ENCODE measurements at regions not wholly inside any gene's neighbourhood (a gene's known extent, or its start where the extent isn't known, plus 50 kb on each side); places are given as distances from the start of the nearest gene placed in this dataset.

GRCh38 chr18:67935638-67936037 is 419.1 kb upstream of the DSEL start:
- no peak overlapping the region for H3K4me3 ChIP-seq
- no peaks in the 10 kb centered on the region for H3K27me3 ChIP-seq
- TF ChIP-seq CTCF (IDR thresholded peaks at IDR 0.05) (no peak), POLR2A (IDR thresholded peaks at IDR 0.05) (no peak)

GRCh38 chr18:67933271-67933670 is 416.8 kb upstream of the DSEL start:
- Histone ChIP-seq H3K4me1 (no peaks in the 10 kb centered on the region), H3K9me3 (no peaks in the 10 kb centered on the region), H3K27ac (no peak overlapping the region), H3K4me3 (no peak overlapping the region), H3K27me3 (no peaks in the 10 kb centered on the region), H3K36me3 (no peaks in the 10 kb centered on the region)
- TF ChIP-seq CTCF (IDR thresholded peaks at IDR 0.05) = no peak
- no peak for TF ChIP-seq POLR2A (IDR thresholded peaks at IDR 0.05)
- no peak for DNase-seq

More at GRCh38 chr18:67935638-67936037, 419.1 kb upstream of the DSEL start:
- no peak for DNase-seq
- Histone ChIP-seq H3K4me1 (no peaks in the 10 kb centered on the region), H3K27ac (no peak overlapping the region), H3K9me3 (no peaks in the 10 kb centered on the region), H3K36me3 (no peaks in the 10 kb centered on the region)

- DNase-seq = no peak
- Histone ChIP-seq H3K9me3 (no peaks in the 10 kb centered on the region), H3K27me3 (peaks cover 0 to 1% of the 10 kb centered on the region in 2 donors), H3K4me1 (no peaks in the 10 kb centered on the region), H3K27ac (no peak overlapping the region), H3K36me3 (no peaks in the 10 kb centered on the region), H3K4me3 (no peak overlapping the region)
- TF ChIP-seq POLR2A (IDR thresholded peaks at IDR 0.05) (no peak), CTCF (IDR thresholded peaks at IDR 0.05) (no peak)
Observed at GRCh38 chr18:67932271-67932670, 415.8 kb upstream of the DSEL start.

- H3K36me3 ChIP-seq = no peaks in the 10 kb centered on the region
- peaks cover 0 to 3% of the 10 kb centered on the region in 2 donors for H3K27me3 ChIP-seq
- no peak for DNase-seq
- no peak overlapping the region for H3K4me3 ChIP-seq
- no peak for TF ChIP-seq CTCF (IDR thresholded peaks at IDR 0.05)
- TF ChIP-seq POLR2A (IDR thresholded peaks at IDR 0.05) = no peak
- H3K9me3 ChIP-seq = no peaks in the 10 kb centered on the region
- no peak overlapping the region for H3K27ac ChIP-seq
- H3K4me1 ChIP-seq = no peaks in the 10 kb centered on the region
Observed at GRCh38 chr18:67926929-67927864, 410.7 kb upstream of the DSEL start.

GRCh38 chr18:67924656-67925055 is 408.1 kb upstream of the DSEL start:
- Histone ChIP-seq H3K27me3 (peaks cover 0 to 3% of the 10 kb centered on the region in 2 donors), H3K4me3 (no peak overlapping the region), H3K36me3 (no peaks in the 10 kb centered on the region), H3K27ac (no peak overlapping the region), H3K9me3 (no peaks in the 10 kb centered on the region), H3K4me1 (no peaks in the 10 kb centered on the region)
- DNase-seq = no peak
- TF ChIP-seq POLR2A (IDR thresholded peaks at IDR 0.05) (no peak), CTCF (IDR thresholded peaks at IDR 0.05) (no peak)

Data from Peyer's patch (tissue), 4 donors.